Ectodermal cell (in vitro differentiated cells): ENCODE measurements at regions not wholly inside any gene's neighbourhood (a gene's known extent, or its start where the extent isn't known, plus 50 kb on each side); places are given as distances from the start of the nearest gene placed in this dataset.

ENCODE experiments used
- H3K27ac ChIP-seq: 2 replicates; pipeline ENCODE4 v1.7.0; 2013; ENCODE audit warnings: mild to moderate bottlenecking, low read depth, low read length; ENCODE audit not compliant: insufficient read depth, poor library complexity, severe bottlenecking
- H3K27me3 ChIP-seq: 2 replicates; pipeline ENCODE4 v1.7.0; 2013; ENCODE audit warnings: mild to moderate bottlenecking, low read length; ENCODE audit not compliant: insufficient read depth, control insufficient read depth, poor library complexity, severe bottlenecking
- H3K36me3 ChIP-seq: one replicate; pipeline ENCODE4 v1.7.0; 2013; ENCODE audit warnings: low read length; ENCODE audit not compliant: control insufficient read depth, insufficient read depth
- H3K4me1 ChIP-seq: one replicate; pipeline ENCODE4 v1.7.0; 2013; ENCODE audit warnings: low read length; ENCODE audit not compliant: control insufficient read depth, insufficient read depth
- H3K4me3 ChIP-seq: 2 replicates; pipeline ENCODE4 v1.7.0; 2013; ENCODE audit warnings: low read depth, low read length, control low read depth; ENCODE audit not compliant: insufficient read depth
- H3K9me3 ChIP-seq: 2 replicates; pipeline ENCODE4 v1.7.0; 2013; ENCODE audit warnings: mild to moderate bottlenecking, low read length, moderate library complexity; ENCODE audit not compliant: control insufficient read depth
- WGBS, 2 experiments: methylation state at CpG; one replicate each; pipeline ENCODE4 v1.1.7; 2013; ENCODE audit warnings: missing lambda C conversion rate in 2 of 2; 5-methylcytosine and 5-hydroxymethylcytosine counted together

- no peaks in the 10 kb centered on the region for H3K36me3 ChIP-seq
- no peaks in the 10 kb centered on the region for H3K4me1 ChIP-seq
- no peaks in the 10 kb centered on the region for H3K9me3 ChIP-seq
- H3K4me3 ChIP-seq = no peak overlapping the region
- H3K27ac ChIP-seq = no peak overlapping the region
- 94 to 100% methylated on average over 2 of the region's 2 CpGs for WGBS, 2 experiments
- no peaks in the 10 kb centered on the region for H3K27me3 ChIP-seq
These were observed 411.2 kb downstream of the KCTD12 start for GRCh38 chr13:76474966-76475365.

GRCh38 chr13:76474356-76474755, 411.8 kb downstream of the KCTD12 start:
- Histone ChIP-seq H3K27ac (no peak overlapping the region), H3K4me3 (no peak overlapping the region), H3K36me3 (no peaks in the 10 kb centered on the region), H3K9me3 (no peaks in the 10 kb centered on the region), H3K27me3 (no peaks in the 10 kb centered on the region), H3K4me1 (no peaks in the 10 kb centered on the region)
- WGBS, 2 experiments = 86 to 90% methylated on average over 1 of the region's 1 CpG

GRCh38 chr13:76473552-76474134, 412.6 kb downstream of the KCTD12 start:
- Histone ChIP-seq H3K27ac (no peak overlapping the region), H3K36me3 (no peaks in the 10 kb centered on the region), H3K27me3 (no peaks in the 10 kb centered on the region), H3K4me3 (no peak overlapping the region), H3K9me3 (no peaks in the 10 kb centered on the region), H3K4me1 (no peaks in the 10 kb centered on the region)

- Histone ChIP-seq H3K4me1 (no peaks in the 10 kb centered on the region), H3K36me3 (no peaks in the 10 kb centered on the region), H3K4me3 (no peak overlapping the region), H3K9me3 (no peaks in the 10 kb centered on the region), H3K27me3 (no peaks in the 10 kb centered on the region), H3K27ac (no peak overlapping the region)
- 84 to 89% methylated on average over 2 of the region's 2 CpGs for WGBS, 2 experiments
These were observed 413.3 kb downstream of the KCTD12 start for GRCh38 chr13:76472916-76473315.

- Histone ChIP-seq H3K4me1 (no peaks in the 10 kb centered on the region), H3K9me3 (no peaks in the 10 kb centered on the region), H3K27ac (no peak overlapping the region), H3K27me3 (no peaks in the 10 kb centered on the region), H3K4me3 (no peak overlapping the region), H3K36me3 (no peaks in the 10 kb centered on the region)
- 82 to 100% methylated on average over 1 of the region's 1 CpG for WGBS, 2 experiments
These were observed 414.7 kb downstream of the KCTD12 start for GRCh38 chr13:76471486-76471885.

GRCh38 chr13:76470991-76471390, 415.2 kb downstream of the KCTD12 start:
- no peak overlapping the region for H3K4me3 ChIP-seq
- H3K27me3 ChIP-seq = no peaks in the 10 kb centered on the region
- no peaks in the 10 kb centered on the region for H3K4me1 ChIP-seq
- H3K36me3 ChIP-seq = no peaks in the 10 kb centered on the region
- no peaks in the 10 kb centered on the region for H3K9me3 ChIP-seq
- no peak overlapping the region for H3K27ac ChIP-seq
- 93 to 95% methylated on average over 3 to 5 of the region's 6 CpGs for WGBS, 2 experiments

- H3K4me1 ChIP-seq = no peaks in the 10 kb centered on the region
- H3K36me3 ChIP-seq = no peaks in the 10 kb centered on the region
- H3K9me3 ChIP-seq = no peaks in the 10 kb centered on the region
- no peaks in the 10 kb centered on the region for H3K27me3 ChIP-seq
- no peak overlapping the region for H3K27ac ChIP-seq
- H3K4me3 ChIP-seq = no peak overlapping the region
- 100% methylated on average over 1 of the region's 1 CpG for WGBS, 2 experiments
These were observed 420.2 kb downstream of the KCTD12 start for GRCh38 chr13:76466043-76466442.

GRCh38 chr13:76463314-76463713, 422.9 kb downstream of the KCTD12 start:
- no peaks in the 10 kb centered on the region for H3K36me3 ChIP-seq
- H3K9me3 ChIP-seq = no peaks in the 10 kb centered on the region
- H3K4me1 ChIP-seq = no peaks in the 10 kb centered on the region
- H3K4me3 ChIP-seq = no peak overlapping the region
- H3K27ac ChIP-seq = no peak overlapping the region
- H3K27me3 ChIP-seq = no peaks in the 10 kb centered on the region
- WGBS, 2 experiments = 90% methylated on average over 2 of the region's 2 CpGs

- 90 to 96% methylated on average over 4 of the region's 4 CpGs for WGBS, 2 experiments
- Histone ChIP-seq H3K4me3 (no peak overlapping the region), H3K4me1 (no peaks in the 10 kb centered on the region), H3K36me3 (no peaks in the 10 kb centered on the region), H3K27me3 (no peaks in the 10 kb centered on the region), H3K9me3 (no peaks in the 10 kb centered on the region), H3K27ac (no peak overlapping the region)
These were observed 424.2 kb downstream of the KCTD12 start for GRCh38 chr13:76461999-76462398.

- no peaks in the 10 kb centered on the region for H3K27me3 ChIP-seq
- H3K4me1 ChIP-seq = no peaks in the 10 kb centered on the region
- no peak overlapping the region for H3K27ac ChIP-seq
- WGBS, 2 experiments = 100% methylated on average over 1 of the region's 1 CpG
- H3K9me3 ChIP-seq = no peaks in the 10 kb centered on the region
- no peaks in the 10 kb centered on the region for H3K36me3 ChIP-seq
- H3K4me3 ChIP-seq = no peak overlapping the region
These were observed 424.7 kb downstream of the KCTD12 start for GRCh38 chr13:76461484-76461883.

- Histone ChIP-seq H3K27ac (no peak overlapping the region), H3K36me3 (no peaks in the 10 kb centered on the region), H3K9me3 (no peaks in the 10 kb centered on the region), H3K27me3 (no peaks in the 10 kb centered on the region), H3K4me3 (no peak overlapping the region), H3K4me1 (no peaks in the 10 kb centered on the region)
- WGBS, 2 experiments = 93 to 94% methylated on average over 4 of the region's 4 CpGs
These were observed 426.3 kb downstream of the KCTD12 start for GRCh38 chr13:76459863-76460262.
